ENCODE measurements at regions not wholly inside any gene's neighbourhood (a gene's known extent, or its start where the extent isn't known, plus 50 kb on each side); places are given as distances from the start of the nearest gene placed in this dataset.
A peak's percentile ranks its signal among the peaks of the same experiment; 100 is the strongest.

DNA sequence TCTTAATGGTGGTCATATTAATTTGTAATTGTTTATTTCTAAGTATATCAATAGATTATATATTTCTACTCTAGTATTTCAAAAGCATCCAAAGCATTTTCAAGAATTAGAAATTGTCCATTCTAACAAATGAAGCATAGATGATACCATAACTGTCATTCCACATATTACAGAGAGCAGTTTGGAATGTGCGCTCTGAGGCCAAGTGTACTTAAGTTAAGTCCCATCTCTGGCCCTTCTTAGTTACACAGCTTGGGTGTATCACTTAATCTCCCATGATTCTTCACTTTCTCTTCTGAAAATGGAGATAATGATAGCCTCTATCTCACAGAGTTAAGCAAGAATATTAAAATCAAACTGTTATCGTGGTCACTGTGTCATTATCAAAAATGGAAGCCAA is 281.1 kb downstream of the MRPL39 start:
- no peak for DNase-seq

GRCh38 chr21:25324666-25325065 is 282.6 kb downstream of the MRPL39 start:
- no peak for DNase-seq

- peak; percentile 0 for DNase-seq
Observed at GRCh38 chr21:25323356-25323949, 283.8 kb downstream of the MRPL39 start.

DNA sequence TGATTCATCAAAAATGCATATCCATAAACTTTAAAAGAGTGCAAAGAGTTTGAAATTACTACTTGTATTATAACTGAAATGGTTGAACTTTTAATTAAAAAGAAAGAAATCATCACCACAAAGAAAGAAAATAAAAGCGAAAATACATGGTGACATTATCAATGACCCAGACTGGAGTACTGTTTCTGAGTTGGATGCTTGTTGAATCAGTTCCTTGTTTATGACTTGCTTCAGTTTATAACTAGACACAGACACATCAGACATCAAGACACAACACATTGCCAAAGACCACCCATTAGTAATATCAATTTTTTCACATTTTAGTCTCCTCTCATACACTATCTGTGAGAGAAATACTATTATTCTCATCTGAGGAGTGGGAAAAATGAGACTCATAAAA is 293.0 kb downstream of the MRPL39 start:
- DNase-seq, result no peak

- peak; percentile 34 for DNase-seq
Observed at GRCh38 chr21:25313829-25314228, 293.5 kb downstream of the MRPL39 start.

GRCh38 chr21:25307489-25307888 is 299.8 kb downstream of the MRPL39 start:
- DNase-seq, result no peak

DNA sequence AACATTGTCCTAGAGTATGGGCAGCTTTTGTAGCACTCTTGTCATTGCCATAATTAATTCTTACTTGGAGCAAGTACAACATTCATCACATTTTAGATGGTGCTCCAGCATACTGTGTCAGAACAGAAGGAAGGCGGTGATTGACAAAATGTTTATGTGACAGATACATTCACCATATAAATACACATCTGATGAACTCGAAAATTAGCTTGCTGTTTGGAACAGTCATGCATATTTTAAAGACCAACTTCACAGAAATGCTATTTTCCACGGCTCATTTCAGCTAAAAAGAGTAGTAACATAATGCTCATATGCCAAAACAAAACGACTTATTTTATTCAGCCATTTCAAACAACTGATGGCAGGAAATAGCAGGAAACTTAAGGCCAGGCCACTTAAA is 302.7 kb downstream of the MRPL39 start:
- no peak for DNase-seq

DNA sequence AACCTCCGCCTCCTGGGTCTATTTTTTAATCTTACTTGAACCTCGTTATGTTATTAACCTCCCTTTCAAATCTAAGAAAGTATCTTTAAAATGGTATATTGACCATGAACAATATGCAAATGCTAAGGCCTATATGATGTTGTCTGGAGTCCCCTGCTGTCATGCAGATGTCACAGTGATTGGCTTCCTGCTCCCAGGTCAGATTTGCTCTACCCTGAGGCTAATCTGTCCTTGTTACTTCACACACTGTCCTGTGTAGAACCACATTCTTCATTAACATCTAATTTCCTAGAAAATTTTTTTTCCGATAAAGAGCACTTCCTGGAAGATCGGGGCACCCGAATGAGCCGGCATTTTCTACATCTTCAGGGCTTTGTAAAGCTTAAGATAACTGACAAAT is 306.6 kb downstream of the MRPL39 start:
- no peak for DNase-seq

DNA sequence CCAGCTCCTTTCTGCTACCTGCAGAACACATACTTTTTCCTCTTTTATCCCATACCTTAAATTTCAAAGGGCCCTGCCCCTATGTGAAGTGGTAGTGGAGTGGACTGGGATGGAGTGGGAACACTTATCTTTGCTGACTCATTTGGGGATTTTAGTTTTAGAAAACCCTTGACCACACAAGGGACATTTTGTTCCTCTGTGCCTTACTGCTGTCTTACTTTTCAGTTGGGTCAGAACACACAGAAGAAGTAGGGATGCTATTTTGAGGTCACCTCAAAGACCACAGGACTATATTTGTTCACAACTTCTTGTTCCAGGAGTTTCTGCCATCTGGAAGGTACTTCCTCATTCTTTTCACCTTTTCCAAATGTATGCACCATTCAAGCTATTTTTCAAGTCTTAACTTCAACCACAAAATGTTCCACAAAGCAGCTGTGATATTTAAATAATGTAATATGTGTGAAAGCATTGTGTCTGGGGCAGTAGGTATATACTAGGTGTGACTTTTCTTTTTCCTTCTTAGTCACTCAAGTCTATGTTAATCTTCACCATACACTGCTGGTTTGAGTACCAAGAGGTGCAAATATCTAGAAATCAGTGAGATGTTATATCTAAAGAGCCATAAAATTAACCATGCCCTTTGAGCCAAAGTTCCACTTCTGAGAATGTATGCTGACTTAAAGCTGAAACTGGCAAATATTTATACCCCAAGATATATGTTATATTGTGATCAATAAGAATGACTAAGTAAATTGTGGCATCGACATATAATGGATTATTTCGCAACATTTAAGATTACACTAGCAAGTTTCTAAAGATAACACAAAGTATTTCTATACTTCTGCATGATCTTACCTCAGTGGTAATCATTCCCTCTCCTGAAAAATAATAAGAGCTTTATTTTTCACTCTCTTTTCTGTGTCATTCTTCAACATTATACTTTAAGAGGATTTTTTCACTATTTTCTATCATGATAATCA is 308.5 kb downstream of the MRPL39 start:
- DNase-seq, result peak; percentile 3

GRCh38 chr21:25297117-25297516 is 310.2 kb downstream of the MRPL39 start:
- peak; percentile 6 for DNase-seq

DNA sequence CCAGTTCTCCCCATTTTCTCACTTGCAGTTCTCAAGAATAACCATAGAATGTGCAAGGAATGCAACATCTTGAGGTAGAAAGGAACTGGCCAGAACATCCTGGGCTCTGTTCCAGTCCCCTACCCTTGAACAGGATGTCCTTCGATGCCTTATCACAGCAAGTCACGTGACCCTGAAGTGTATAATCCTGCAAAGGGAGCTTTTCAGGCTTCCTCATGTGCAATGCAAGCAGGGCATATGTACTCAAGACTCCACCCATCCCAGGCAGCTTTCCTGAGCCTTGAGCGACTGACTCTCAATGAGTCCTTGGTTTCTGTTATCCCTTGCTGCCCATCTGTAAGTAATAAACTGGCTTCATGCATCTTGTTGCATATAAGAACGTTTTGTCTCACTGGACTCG is 311.0 kb downstream of the MRPL39 start:
- DNase-seq, result peak; percentile 49

DNA sequence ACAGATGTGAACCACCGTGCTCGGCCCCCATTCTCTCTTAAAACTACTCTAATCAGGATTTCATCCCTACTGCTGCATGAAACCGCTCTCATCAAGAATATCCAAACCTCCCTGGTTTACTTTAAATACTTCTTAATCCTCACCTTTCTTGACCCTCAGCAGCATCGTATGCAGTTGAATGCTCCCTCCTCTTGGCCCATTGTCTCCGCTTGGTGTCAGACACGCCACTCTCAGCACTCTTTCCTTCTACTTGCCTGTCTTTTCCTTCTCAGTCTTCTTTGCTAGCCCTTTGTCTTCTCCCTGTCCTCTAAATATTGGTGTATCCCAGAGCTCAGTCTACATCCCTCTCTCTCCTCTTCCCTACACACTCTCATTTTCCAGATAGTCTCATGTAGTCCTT is 314.9 kb downstream of the MRPL39 start:
- DNase-seq, result no peak

- DNase-seq, result peak; percentile 67
Observed at GRCh38 chr21:25283720-25284119, 323.6 kb downstream of the MRPL39 start.

DNA sequence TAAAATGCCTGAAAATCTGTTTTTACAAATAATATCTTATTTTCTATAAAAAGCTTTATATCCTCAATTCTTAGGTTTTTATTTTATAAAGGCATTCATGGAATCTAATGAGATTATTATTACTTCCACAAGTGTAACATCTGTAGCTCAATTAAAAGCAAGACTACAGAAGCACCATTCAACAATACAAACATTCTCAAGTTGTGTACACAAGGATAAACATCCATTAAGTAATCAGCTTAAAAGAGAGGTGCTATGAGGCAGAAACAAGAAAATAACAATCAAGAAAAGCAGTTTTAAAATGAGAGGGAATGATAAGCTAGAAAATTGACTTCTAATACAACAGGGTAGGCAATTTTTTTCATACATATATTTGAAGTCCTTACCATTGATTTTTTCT is 326.1 kb downstream of the MRPL39 start:
- DNase-seq, result no peak

DNA sequence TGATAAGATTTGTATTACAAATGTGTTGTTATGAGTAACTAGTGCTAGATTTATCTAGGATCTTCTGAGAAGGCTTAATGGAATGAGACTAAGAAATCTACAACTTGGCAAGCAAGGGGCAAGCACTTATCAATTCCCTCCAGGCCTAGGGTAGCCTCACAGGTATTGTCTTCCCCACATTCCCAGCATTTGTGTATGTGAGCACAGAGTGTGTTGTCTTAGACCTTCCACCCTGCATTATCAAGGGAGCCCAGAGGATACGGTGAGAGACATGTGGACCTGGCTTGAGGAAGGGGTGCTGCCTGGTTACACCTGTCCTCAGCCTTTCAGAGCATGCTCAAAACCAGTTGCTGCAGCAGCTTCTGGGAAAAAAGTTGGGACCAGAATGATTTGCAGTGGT is 327.2 kb downstream of the MRPL39 start:
- DNase-seq, result no peak

DNA sequence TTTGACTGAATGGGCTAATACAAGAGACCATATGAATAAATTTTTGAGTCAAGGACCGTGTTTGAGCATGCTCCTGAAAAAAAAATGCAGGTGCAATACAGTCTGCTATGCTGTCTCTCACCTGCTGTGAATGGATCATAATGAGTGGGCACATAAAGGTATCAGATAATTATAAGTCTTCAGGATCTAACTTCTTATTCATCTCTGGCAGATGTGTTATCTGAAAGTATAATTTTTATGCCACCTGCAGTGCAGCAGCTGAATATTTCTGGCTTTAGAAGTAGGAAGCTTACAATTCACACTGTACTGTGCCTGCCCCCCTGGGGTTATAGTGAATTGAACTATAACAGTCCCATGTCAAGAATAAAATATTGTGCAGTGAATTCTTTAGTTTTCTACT is 333.3 kb downstream of the MRPL39 start:
- no peak for DNase-seq

DNA sequence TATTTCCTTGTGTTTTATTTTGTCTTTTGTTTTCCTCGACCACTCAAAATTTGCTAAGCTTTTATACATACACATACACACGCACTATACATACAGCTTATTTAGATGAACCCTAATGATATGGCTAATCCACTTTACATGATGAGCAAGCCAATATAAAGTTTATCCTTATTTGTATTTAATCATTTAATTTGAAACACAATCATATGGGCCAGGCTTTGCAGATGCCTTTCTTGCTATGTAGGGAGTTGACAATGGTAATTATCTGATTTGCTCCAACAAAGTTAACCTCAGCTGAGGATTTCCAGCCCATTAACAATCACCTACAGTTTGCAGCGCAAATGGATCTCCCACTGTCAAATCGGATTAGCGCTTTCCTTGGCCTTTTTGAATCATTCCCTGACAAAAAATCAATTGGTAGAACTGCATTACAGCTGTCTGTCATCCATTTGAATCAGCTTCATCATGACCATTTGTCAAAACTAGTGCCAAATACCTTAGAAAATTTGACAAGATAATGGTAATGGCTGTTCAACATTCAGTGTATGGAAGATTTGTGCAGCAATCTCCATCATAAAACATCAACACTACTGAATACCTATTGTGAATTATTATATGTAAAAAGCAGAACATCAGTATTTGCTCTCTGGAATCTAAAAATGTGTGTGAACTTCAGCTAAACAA is 352.6 kb downstream of the MRPL39 start:
- DNase-seq, result no peak

DNA sequence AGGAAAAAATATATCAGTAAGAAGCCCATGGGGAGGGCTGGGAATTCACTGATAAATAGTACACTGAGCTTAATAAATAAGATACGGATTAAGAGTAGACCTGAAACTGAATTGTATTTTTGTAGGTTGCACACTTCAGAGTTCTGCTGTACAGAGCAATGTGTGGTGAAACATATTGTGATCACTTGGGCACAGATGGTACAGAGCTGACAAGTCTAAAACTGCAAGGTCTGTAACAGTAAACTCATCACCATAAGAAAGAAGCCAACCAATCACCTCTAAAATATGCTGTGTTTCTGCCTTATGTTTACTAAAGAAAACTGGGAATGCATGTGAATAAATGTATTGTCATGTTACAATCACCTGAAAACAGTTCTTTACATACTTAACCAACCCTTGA is 360.7 kb downstream of the MRPL39 start:
- no peak for DNase-seq

DNA sequence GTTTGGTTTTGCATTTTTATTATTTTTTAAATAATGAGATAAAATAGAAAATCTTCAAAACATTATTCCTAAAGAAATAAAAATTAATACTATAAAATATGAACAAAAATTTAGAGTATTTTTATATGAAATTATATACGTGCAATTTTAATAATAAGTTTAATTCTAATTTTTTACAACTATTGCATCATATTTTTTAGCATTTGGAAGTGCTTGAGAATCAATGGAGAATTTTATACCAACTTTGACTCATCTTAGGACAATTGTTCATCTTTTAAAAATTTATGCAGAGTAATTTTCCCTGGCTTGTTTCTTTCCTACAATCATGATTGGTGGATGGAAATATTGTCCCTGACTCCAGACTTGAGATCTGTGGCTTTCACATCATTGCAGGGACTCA is 362.5 kb downstream of the MRPL39 start:
- no peak for DNase-seq

- no peak for DNase-seq
Observed at GRCh38 chr21:25243808-25244207, 363.5 kb downstream of the MRPL39 start.

DNA sequence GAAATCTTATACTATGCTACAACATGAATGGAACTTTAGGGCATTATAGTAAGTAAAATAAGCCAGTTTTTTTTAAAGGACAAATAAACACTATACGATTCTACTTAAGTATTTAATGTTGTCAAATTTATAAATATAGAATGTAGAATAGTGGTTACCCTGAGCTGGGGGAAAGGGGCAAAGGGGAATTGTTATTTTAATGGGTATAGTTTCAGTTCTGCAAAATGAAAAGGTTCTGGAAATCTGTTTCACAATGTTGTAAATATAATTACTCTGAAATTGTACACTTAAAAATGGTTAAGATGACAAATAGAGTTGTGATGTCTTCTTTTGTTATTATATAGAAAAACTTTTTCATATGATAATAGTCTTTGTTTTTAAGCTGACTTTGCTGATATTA is 366.3 kb downstream of the MRPL39 start:
- DNase-seq, result no peak

DNA sequence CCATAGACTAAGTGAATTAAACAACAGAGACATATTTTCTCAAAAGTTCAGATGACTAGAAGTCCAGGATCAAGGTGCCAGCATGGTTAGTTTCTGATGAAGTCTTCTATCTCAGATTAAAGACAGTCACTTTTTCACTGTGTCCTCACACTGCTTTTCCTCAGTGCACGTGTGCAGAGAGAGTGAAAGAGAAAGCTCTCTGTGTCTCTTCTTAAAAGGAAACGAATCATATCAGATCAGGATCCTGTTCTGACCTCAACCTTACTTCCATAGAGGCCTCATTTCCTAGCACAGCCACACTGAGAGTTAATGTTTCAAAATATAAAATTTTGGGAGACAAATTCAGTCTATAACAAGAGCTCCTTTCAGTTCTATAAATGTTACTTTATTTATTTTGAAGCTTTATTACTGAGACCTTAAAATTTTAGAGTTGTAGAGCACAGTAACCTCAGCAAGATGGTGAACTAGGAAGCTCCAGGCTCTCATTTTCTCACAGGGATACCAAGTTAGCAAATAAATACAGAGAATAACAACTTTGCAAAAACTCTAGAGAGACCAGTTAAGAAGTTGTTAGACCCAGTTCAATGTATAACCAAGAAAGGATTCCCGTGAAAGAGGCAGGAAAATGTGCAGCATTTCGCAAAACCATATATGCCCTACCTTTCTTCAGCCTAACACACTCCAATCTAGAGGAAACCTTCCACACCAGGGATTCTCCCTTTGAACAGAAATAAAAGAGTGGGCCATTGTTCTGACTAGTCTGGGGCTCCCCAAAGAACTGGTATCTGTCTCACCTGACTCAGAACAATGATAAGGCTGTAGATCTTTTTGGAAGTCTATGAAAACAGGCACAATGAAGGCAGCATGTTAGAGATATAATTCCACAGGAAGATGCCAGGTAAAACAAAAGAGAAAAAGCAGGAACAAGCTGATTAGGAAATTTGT is 372.2 kb downstream of the MRPL39 start:
- DNase-seq, result no peak

DNA sequence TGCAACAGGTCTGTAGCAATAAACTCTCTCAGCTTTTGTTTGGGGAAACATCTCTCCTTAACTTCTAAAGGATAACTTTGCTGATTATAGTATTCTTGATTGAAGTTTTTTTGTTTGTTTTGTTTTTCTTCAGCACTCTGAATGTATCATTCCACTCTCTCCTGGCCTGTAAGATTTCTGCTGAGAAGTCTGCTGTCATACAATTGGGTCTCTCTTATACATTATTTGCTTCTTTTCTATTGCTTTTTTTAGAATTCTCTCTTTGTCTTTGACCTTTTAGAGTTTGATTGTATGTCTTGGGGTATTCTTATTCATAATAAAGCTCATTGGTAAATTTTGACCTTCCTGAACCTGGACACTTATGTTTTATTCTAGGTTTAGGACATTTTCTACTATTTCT is 386.3 kb downstream of the MRPL39 start:
- no peak for DNase-seq

All from DMS53 (cell line).